ENCODE measurements at regions not wholly inside any gene's neighbourhood (a gene's known extent, or its start where the extent isn't known, plus 50 kb on each side); places are given as distances from the start of the nearest gene placed in this dataset.

- Histone ChIP-seq H3K9me3 (ENCODE audit: insufficient read depth, low read depth) (no peaks in the 10 kb centered on the region), H2AFZ (no peak overlapping the region), H3K4me3 (no peak overlapping the region), H3K4me1 (replicated peaks; ENCODE audit: insufficient read depth) (no peaks in the 10 kb centered on the region), H3F3A (ENCODE audit: insufficient read depth, low read depth) (no peaks in the 10 kb centered on the region), H3K4me2 (no peak overlapping the region), H3K79me2 (ENCODE audit: low read depth) (no peaks in the 10 kb centered on the region), H3K27me3 (ENCODE audit: insufficient read depth, low read depth) (no peaks in the 10 kb centered on the region), H3K27ac (no peak overlapping the region), H3K9me2 (ENCODE audit: insufficient read depth) (no peaks in the 10 kb centered on the region), H3K36me3 (ENCODE audit: low read depth) (no peaks in the 10 kb centered on the region), H4K20me1 (ENCODE audit: insufficient read depth) (no peaks in the 10 kb centered on the region)
- intact Hi-C loops (cut with micrococcal nuclease; ENCODE audit: unreplicated experiment) = no loop called here
- CTCF ChIA-PET = no interaction called here
- no peak for DNase-seq
- BruUV-seq (replicated peaks) = no TSS peak
- no peak for TF ChIP-seq EZH2 (IDR thresholded peaks at IDR 0.05; ENCODE audit: low read depth)
- no peak for TF ChIP-seq CTCF (conservative IDR thresholded peaks at IDR 0.05)
- POLR2A ChIA-PET (ENCODE audit: unreplicated experiment) = no interaction called here
Measured at GRCh38 chr13:79671420-79671819, 190.5 kb downstream of the NDFIP2 start.

DNA sequence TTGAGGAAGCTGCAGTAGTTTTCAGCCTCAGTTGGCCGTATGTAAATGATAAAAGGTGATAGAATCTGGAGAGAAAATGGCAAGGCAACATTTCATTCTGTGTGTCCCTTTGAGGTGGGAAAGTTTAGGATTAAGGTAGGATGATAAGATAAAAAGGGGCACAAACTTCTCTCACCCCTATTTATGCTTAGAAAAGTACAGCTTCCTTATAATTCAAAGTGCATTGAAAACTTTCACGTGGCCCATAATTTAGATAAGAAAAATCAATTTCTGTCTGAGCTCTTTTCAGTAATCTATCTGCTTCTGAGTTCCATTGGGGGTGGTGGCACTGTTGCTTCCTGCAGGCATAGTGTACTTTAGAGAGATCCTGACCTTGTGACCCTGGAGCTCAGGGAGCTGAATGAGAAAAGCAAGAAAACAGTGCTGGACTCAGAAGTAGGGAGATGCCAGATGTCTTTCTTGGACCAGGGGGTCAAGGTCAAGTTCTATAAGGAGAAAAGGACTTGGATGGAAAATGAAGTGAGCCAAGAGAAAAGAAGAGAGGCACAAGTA lies 187.3 kb downstream of the NDFIP2 start:
- Histone ChIP-seq H2AFZ (no peak overlapping the region), H3K9me3 (ENCODE audit: insufficient read depth, low read depth) (no peaks in the 10 kb centered on the region), H3F3A (ENCODE audit: insufficient read depth, low read depth) (no peaks in the 10 kb centered on the region), H3K4me2 (no peak overlapping the region), H4K20me1 (ENCODE audit: insufficient read depth) (no peaks in the 10 kb centered on the region), H3K27me3 (ENCODE audit: insufficient read depth, low read depth) (no peaks in the 10 kb centered on the region), H3K79me2 (ENCODE audit: low read depth) (no peaks in the 10 kb centered on the region), H3K27ac (no peak overlapping the region), H3K9me2 (ENCODE audit: insufficient read depth) (no peaks in the 10 kb centered on the region), H3K4me3 (no peak overlapping the region), H3K4me1 (replicated peaks; ENCODE audit: insufficient read depth) (no peaks in the 10 kb centered on the region), H3K36me3 (ENCODE audit: low read depth) (no peaks in the 10 kb centered on the region)
- POLR2A ChIA-PET (ENCODE audit: unreplicated experiment) = no interaction called here
- DNase-seq = no peak
- CTCF ChIA-PET = no interaction called here
- intact Hi-C loops (cut with micrococcal nuclease; ENCODE audit: unreplicated experiment) = no loop called here
- BruUV-seq (replicated peaks) = no TSS peak
- TF ChIP-seq CTCF (conservative IDR thresholded peaks at IDR 0.05) (no peak), EZH2 (IDR thresholded peaks at IDR 0.05; ENCODE audit: low read depth) (no peak)

GRCh38 chr13:79667771-79668170 lies 186.8 kb downstream of the NDFIP2 start:
- H3K36me3 ChIP-seq (ENCODE audit: low read depth) = no peaks in the 10 kb centered on the region
- no peaks in the 10 kb centered on the region for H3F3A ChIP-seq (ENCODE audit: insufficient read depth, low read depth)
- intact Hi-C loops (cut with micrococcal nuclease; ENCODE audit: unreplicated experiment) = no loop called here
- H2AFZ ChIP-seq = no peak overlapping the region
- H3K4me2 ChIP-seq = no peak overlapping the region
- H3K79me2 ChIP-seq (ENCODE audit: low read depth) = no peaks in the 10 kb centered on the region
- ChIA-PET POLR2A (ENCODE audit: unreplicated experiment) (no interaction called here), CTCF (no interaction called here)
- BruUV-seq (replicated peaks) = no TSS peak
- H3K9me3 ChIP-seq (ENCODE audit: insufficient read depth, low read depth) = no peaks in the 10 kb centered on the region
- H3K27me3 ChIP-seq (ENCODE audit: insufficient read depth, low read depth) = no peaks in the 10 kb centered on the region
- TF ChIP-seq CTCF (conservative IDR thresholded peaks at IDR 0.05) = no peak
- DNase-seq = no peak
- no peaks in the 10 kb centered on the region for H3K4me1 ChIP-seq (replicated peaks; ENCODE audit: insufficient read depth)
- no peaks in the 10 kb centered on the region for H3K9me2 ChIP-seq (ENCODE audit: insufficient read depth)
- H3K27ac ChIP-seq = no peak overlapping the region
- H3K4me3 ChIP-seq = no peak overlapping the region
- no peaks in the 10 kb centered on the region for H4K20me1 ChIP-seq (ENCODE audit: insufficient read depth)
